ENCODE measurements at regions not wholly inside any gene's neighbourhood (a gene's known extent, or its start where the extent isn't known, plus 50 kb on each side); places are given as distances from the start of the nearest gene placed in this dataset.

GRCh38 chr9:11135851-11136250, 523.0 kb upstream of the PTPRD start:
- no peaks in the 10 kb centered on the region for H3K4me1 ChIP-seq
- H3K9me3 ChIP-seq: peaks cover 0 to 3% (median 0%) of the 10 kb centered on the region in 3 donors
- H3K4me3 ChIP-seq: no peak overlapping the region
- intact Hi-C loops (cut with DNase I; ENCODE audit: low total_unique reads): no loop called here
- H3K27me3 ChIP-seq: no peaks in the 10 kb centered on the region
- in situ Hi-C loops (cut with MboI; ENCODE audit: low sequenced_read_pairs in 4 of 4): no loop called here
- H3K27ac ChIP-seq: no peak overlapping the region
- TF ChIP-seq POLR2A (IDR thresholded peaks at IDR 0.05): no peak
- no peak for TF ChIP-seq CTCF (IDR thresholded peaks at IDR 0.05 in 4 of 5, conservative IDR thresholded peaks at IDR 0.05 in 1 of 5)
- ATAC-seq (no peak), DNase-seq (no peak)
- H3K36me3 ChIP-seq: no peaks in the 10 kb centered on the region

GRCh38 chr9:11141357-11141756, 528.6 kb upstream of the PTPRD start:
- intact Hi-C loops (cut with DNase I; ENCODE audit: low total_unique reads) (no loop called here), in situ Hi-C loops (cut with MboI; ENCODE audit: low sequenced_read_pairs in 4 of 4) (no loop called here)
- Histone ChIP-seq H3K9me3 (no peaks in the 10 kb centered on the region), H3K4me1 (no peaks in the 10 kb centered on the region), H3K36me3 (no peaks in the 10 kb centered on the region), H3K27me3 (no peaks in the 10 kb centered on the region), H3K27ac (no peak overlapping the region), H3K4me3 (no peak overlapping the region)
- TF ChIP-seq POLR2A (IDR thresholded peaks at IDR 0.05) (no peak), CTCF (IDR thresholded peaks at IDR 0.05 in 4 of 5, conservative IDR thresholded peaks at IDR 0.05 in 1 of 5) (no peak)
- DNase-seq (no peak), ATAC-seq (no peak)

GRCh38 chr9:11142965-11143738, 530.4 kb upstream of the PTPRD start:
- H3K27me3 ChIP-seq: no peaks in the 10 kb centered on the region
- no peak overlapping the region for H3K27ac ChIP-seq
- H3K9me3 ChIP-seq: no peaks in the 10 kb centered on the region
- DNase-seq (no peak), ATAC-seq (no peak)
- in situ Hi-C loops (cut with MboI; ENCODE audit: low sequenced_read_pairs in 4 of 4): no loop called here
- H3K4me1 ChIP-seq: no peaks in the 10 kb centered on the region
- intact Hi-C loops (cut with DNase I; ENCODE audit: low total_unique reads): no loop called here
- no peak overlapping the region for H3K4me3 ChIP-seq
- H3K36me3 ChIP-seq: no peaks in the 10 kb centered on the region
- TF ChIP-seq CTCF (IDR thresholded peaks at IDR 0.05 in 4 of 5, conservative IDR thresholded peaks at IDR 0.05 in 1 of 5): no peak
- TF ChIP-seq POLR2A (IDR thresholded peaks at IDR 0.05): no peak

GRCh38 chr9:11144746-11145145, 531.9 kb upstream of the PTPRD start:
- Histone ChIP-seq H3K27me3 (no peaks in the 10 kb centered on the region), H3K4me3 (no peak overlapping the region), H3K9me3 (no peaks in the 10 kb centered on the region), H3K36me3 (no peaks in the 10 kb centered on the region), H3K4me1 (no peaks in the 10 kb centered on the region), H3K27ac (no peak overlapping the region)
- ATAC-seq (no peak), DNase-seq (no peak)
- in situ Hi-C loops (cut with MboI; ENCODE audit: low sequenced_read_pairs in 4 of 4): no loop called here
- intact Hi-C loops (cut with DNase I; ENCODE audit: low total_unique reads): no loop called here
- no peak for TF ChIP-seq CTCF (IDR thresholded peaks at IDR 0.05 in 4 of 5, conservative IDR thresholded peaks at IDR 0.05 in 1 of 5)
- TF ChIP-seq POLR2A (IDR thresholded peaks at IDR 0.05): no peak

GRCh38 chr9:11148189-11148588, 535.4 kb upstream of the PTPRD start:
- H3K4me1 ChIP-seq: no peaks in the 10 kb centered on the region
- intact Hi-C loops (cut with DNase I; ENCODE audit: low total_unique reads): no loop called here
- DNase-seq (no peak), ATAC-seq (no peak)
- H3K27ac ChIP-seq: no peak overlapping the region
- no peaks in the 10 kb centered on the region for H3K36me3 ChIP-seq
- in situ Hi-C loops (cut with MboI; ENCODE audit: low sequenced_read_pairs in 4 of 4): no loop called here
- TF ChIP-seq POLR2A (IDR thresholded peaks at IDR 0.05) (no peak), CTCF (IDR thresholded peaks at IDR 0.05 in 4 of 5, conservative IDR thresholded peaks at IDR 0.05 in 1 of 5) (no peak)
- no peak overlapping the region for H3K4me3 ChIP-seq
- no peaks in the 10 kb centered on the region for H3K9me3 ChIP-seq
- no peaks in the 10 kb centered on the region for H3K27me3 ChIP-seq
